ENCODE measurements at regions not wholly inside any gene's neighbourhood (a gene's known extent, or its start where the extent isn't known, plus 50 kb on each side); places are given as distances from the start of the nearest gene placed in this dataset.

DNA sequence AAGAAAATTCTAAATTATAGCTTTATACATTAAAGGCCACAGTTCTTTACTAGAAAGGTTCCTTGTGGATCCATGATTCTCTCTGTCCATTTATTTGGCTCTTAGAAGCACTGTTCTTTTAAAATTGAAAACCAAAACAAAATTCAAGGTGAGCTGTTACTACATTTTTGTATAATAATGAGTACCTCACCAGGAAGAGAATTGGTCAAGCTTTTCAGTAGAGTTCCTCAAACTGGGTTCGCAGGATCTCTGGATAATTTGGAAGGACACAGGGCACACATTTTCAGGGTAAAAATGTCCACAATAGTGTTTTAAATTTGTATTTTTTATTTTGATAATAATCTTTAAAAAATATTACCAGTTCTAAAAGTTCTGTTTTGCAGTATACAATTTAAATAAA, 93.0 kb downstream of the PPP1R3A start:
- no peak for DNase-seq (ENCODE audit: low read depth in 3 of 3)

DNA sequence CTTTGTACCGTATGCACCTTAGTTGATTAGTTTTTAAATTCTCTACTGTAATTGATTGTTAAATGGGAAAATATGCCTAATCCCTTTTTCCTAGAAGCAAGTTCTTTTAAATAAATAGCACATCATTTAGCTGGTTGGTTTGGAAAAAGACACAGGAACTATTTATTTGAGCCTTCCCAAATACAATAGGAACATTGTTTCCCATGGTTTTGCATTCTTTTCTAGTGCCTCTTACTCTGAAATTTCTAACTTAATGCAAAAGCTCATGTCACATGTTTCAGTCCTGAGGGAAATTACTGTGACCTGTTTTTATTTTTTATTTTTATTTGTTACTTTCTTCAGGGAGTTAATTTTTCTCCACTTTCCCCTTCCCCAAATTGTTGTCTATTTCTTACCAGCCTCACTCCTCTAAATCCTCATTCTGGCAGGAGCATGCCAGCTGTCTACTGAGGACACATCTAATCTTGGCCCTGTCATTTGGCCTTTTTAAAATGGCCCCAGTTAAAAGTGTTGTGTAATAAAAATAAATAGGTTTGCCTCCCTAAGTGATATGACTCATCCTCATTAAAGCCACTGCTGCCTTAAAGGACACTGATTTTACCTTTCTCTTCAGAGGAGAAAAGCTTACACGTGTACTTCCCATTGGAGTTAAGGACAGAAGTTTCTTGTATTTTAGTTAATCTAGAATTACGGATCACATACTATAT, 94.5 kb downstream of the PPP1R3A start:
- no peak for DNase-seq (ENCODE audit: low read depth in 3 of 3)

DNA sequence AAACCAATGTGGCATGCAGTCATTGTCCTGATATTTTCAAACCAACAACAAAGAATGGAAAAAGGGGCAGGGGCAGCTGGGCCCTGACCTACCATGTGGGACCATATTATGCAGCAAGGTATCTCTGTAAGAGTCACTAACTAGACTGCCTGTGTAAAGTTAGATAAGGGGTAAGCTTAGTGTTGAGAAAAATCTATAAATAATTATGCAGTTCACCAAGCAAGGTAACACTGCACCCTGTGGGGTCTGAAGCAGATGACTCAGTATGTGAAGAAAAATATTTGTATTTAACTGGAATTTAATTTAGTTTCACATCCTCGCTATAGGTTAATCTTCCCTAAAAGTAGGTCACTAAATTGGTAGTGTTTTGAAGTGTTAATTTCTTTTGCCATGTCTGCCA, 99.3 kb downstream of the PPP1R3A start:
- DNase-seq (ENCODE audit: low read depth in 3 of 3) = no peak

DNA sequence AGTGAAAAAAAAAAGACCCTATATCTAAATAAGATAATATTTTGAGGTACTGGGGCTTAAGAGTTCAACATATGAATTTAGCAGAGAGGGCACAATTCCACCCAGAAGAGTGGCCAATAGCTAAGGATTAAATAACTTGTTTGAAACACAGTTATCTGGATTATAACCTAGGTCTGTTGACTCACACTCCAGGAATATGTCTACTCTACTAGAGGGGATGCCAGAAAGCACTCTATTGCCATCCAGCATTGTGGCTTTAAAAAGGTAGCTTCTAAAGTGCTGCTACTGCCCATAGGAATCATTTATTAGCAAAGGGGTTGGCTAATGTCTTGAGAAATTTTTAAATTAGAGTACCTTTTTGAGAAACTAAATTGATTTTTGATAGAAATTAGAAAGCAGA, 102.2 kb downstream of the PPP1R3A start:
- no peak for DNase-seq (ENCODE audit: low read depth in 3 of 3)

DNA sequence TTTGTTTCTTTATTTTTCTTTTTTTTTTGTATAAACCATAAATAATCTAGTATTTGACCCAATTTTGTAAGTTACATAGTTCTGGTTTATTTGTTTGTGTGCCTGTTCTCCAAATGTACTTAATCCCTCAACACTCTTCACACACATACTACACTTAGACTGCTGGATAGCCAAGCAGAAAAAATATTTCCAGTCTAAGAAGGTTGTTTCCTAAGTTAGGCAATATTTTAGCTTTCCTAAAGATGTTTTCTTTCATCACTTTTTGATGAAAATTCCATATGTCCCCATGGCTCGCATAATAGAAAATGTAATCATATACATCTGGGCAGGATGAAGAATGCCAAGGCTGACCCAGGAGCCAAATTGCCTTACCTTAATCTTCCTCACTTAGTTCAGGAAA, 105.3 kb downstream of the PPP1R3A start:
- no peak for DNase-seq (ENCODE audit: low read depth in 3 of 3)

DNA sequence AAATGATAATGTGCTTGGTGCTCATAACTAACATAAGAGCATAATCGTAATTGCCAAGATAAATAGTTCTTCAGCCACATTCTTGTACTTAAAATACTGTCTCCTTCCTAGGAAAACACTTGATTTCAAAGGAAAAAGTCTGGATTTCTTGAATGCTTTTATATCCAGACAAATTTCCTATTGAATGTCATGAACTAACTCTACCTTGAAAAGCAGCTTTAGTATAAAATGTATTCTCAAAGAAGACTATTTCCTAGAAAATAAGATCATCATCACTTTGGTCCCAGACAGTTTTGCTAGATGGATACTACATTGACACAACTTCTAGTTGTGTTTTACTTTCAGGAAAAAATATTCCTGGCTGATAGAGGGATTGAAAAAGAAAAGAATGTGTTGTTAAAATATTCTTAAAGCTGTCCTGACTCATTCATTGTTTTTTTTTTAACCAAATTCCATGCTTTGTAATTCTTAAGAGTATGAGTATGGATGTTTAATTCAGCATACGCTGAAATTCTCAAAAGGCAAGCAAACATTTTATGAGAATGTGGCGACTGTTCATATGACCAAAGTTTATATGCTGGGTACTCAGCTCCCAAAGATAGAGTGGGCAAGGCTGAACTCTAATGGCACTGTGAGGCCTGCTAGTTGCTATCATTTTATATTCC, 106.1 kb downstream of the PPP1R3A start:
- no peak for DNase-seq (ENCODE audit: low read depth in 3 of 3)

DNA sequence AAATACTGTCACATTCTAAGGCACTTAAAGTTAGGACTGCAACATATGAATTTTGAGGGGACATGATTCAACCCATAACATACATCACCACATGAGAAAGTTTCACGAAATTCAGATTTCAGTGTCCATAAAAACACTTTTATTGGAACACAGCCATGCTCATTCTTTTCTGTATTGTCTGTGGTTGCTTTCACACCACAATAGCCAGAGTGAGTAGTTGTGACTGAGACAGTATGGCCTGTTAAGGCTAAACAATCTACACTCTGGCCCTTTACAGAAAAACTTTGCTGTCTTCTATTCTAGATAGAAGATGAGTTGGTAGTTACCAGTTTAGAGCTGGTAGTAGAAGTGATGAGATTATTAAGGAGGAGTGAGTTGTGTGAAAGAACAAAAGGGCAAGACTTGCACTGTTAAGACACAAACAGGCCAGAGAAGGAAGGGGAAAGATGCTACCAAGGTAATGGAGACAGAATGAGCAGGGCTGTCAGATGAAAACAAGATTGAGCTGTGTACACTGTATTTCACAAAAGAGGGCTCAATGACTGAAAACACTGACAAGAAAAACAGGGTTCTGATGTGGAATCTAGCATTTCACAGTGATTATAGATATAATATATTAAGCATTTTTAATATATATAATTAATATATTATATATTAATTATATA, 108.6 kb downstream of the PPP1R3A start:
- no peak for DNase-seq (ENCODE audit: low read depth in 3 of 3)

DNA sequence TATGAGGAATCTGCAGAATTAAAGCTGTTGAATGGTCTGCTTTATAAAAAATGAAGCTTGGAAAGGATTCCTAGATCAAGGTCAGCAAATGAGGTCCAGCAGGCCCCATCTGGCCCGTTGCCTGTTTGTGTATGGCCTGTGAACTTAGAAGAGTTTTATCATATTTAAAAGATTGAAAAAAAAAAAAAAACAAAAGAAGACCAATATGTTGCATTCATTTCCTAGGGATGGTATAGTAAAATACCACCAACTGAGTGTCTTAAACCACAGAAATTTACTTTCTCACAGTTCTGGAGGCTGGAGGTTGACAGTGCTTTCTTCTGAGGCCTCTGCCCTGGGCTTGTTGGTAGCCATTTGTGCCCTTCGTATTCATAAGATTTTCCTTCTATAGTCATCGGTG, 109.2 kb downstream of the PPP1R3A start:
- DNase-seq (ENCODE audit: low read depth in 3 of 3) = no peak

DNA sequence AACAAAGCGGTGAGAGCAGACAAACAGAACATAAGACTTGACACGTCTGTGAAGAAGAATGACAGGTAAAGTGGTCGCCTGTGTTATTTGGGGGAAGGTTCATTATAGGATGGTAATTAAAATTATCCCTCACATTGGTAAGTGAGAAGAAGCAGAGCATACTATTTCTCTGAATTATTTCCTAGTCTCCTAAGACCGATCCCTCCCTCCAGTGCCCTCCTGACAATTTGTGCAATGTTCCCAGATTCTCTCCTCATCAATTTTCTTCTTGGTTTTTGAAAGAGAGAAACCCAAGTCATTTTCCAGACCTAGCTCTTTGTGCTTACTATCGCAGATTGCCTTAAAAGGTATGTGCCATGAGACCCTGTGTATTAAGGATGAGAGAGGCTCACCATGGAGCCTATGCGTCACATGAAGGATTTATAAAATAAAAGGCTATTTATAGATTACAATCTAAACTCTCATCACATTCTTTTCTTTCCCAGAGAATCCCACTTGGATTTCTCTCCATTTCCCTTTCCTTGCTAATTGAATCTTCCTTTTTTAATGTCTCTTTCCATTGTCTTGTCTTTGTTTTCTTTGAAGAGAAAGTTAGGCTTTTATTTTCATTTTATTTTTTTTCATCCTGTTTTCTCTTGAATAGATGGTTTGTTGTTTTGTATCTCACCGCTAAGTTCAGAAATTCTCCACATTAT, 112.0 kb downstream of the PPP1R3A start:
- no peak for DNase-seq (ENCODE audit: low read depth in 3 of 3)

DNA sequence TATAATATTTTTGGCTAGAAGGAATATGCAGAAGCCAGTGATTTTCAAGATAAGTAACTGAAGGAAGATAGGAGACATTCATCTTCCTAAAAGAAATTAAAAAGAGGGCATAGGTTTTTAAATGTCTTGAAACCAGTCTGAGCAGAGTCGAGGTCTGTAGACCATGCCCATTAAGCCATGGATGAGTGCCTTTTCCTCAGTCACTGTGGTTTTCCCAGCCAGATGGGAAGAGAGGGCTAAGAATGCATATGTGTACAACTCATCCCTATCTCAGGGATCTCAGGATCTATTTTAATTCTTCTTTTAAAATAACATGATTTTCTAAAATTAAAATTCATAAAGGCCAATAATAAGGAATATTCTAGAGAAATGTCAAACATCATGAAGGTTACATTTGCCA, 112.8 kb downstream of the PPP1R3A start:
- DNase-seq (ENCODE audit: low read depth in 3 of 3) = no peak

DNA sequence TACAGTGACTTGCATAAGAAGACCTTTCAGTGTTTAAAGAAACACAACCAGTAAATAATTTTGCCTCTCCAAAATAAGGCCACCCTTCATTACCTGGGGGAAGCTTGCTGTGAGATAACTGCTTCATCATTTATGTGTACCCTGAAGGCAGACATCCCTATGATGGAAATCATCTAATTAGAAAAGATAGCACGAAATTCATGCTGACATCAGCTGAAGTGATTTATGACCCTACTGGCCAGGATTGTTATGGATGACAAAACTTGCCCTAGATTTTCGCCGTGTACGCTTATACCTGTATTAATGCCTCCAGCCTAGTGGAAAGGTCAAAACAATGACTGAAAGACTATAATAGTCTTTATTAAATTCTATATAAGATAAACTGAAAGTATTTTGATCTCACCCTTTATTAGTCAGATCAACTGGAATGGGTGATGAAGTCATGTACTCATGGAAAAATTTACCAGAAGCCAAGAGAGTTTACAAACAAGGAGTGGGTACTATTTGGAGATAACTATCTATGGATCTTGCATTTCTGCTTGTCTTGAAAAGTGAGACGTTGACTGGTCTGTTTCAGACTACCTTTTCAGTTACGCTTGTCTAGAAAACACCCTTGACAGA, 114.2 kb downstream of the PPP1R3A start:
- no peak for DNase-seq (ENCODE audit: low read depth in 3 of 3)

DNA sequence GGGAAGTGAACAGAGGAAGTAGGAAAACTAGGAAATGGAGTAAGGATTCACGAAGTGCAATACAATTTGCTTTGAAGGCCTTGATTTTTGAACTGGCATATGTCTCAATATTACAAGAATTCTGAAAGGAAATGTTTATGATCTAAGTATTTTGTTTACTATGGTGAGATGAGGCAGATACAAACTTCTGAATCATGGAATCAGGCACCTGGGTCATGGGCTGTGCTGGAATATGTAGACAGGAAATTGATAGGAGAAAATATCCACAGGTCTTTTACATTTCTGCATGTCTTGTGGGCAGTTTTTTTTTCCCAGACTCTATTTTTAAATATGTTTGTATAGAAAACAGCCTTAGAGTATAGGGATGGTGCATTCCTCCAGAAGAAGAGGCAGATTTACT, 117.1 kb downstream of the PPP1R3A start:
- DNase-seq (ENCODE audit: low read depth in 3 of 3) = no peak

DNA sequence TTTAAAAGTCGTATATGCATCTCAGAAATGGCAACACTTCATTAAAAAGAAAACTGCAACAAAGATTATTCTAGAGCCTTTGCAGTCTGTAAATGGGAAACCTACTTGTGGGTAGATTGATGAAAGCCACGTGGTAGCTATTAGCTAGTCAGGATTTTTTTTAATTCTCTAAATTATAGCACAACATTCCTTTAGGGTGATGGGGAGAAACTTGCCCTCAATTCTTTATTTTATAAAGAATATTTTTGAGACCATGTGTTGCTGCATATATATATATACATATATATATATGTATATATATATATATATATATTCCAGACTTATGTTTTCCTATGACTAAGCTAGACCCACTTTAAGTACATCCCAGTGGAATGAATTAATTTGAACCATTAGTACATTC, 118.0 kb downstream of the PPP1R3A start:
- DNase-seq (ENCODE audit: low read depth in 3 of 3) = no peak

DNA sequence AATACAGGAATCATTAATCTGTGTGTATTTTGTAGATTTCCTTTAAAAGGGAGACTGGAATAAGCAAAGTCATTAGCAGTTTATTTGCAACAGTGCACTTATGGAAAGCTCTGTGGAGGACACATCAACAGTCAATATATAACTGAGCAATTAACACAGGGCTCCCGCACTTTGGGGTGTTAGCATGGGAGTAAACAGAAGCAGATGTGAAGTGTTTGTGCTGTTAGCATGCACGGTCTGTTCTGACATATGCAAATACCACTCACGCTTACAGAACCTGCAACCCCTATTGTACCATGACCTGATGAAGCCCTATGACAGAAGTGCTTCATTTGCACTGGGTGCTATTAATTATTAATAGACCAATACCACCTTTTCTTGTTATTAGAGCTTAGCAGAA, 118.9 kb downstream of the PPP1R3A start:
- DNase-seq (ENCODE audit: low read depth in 3 of 3) = no peak

DNA sequence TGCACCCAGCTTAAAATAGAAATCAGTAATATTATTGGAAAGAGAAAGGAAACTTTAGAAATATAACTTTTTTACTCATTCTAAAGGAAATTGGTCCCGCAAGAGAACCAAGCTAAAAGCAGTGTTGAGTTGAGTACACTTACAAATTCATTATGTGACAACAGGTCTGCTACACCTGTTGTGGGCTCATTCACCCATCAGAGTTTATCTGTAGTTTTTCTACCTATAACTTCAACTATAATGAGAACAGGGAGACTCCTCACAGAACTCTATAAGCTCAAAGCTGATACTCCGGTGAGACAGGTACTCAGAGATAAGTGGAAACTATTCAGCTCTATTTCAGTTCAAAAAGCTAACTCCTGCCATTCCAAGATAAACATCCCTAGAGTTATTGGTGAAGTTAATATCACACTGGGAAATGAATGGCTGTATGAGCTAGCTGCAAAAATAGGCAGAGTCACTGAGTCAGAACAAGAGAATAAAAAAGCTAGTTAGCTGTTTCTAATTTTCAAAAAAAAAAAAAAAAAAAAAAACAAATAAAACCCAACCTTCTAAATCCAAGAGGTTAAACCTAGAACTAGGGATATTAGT, 121.3 kb downstream of the PPP1R3A start:
- no peak for DNase-seq (ENCODE audit: low read depth in 3 of 3)

DNA sequence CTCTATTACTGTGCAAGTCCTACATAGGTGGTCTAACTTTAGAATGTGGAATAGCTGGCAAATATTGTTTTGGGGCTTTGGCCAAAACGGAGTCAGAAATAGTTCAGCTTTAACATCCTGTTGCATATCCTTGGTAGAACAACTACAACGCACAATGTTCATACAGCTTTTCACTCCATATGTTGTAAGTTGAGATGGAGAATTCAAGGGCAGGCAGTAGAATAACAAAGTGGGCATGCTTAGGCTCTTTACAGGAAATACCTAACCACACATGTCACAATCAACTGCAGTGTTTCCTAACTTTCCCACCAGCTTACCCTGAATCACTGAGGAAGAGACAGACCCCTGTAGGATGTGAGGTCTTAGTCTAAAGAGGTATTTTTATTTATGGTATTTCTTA, 122.3 kb downstream of the PPP1R3A start:
- DNase-seq (ENCODE audit: low read depth in 3 of 3) = no peak

DNA sequence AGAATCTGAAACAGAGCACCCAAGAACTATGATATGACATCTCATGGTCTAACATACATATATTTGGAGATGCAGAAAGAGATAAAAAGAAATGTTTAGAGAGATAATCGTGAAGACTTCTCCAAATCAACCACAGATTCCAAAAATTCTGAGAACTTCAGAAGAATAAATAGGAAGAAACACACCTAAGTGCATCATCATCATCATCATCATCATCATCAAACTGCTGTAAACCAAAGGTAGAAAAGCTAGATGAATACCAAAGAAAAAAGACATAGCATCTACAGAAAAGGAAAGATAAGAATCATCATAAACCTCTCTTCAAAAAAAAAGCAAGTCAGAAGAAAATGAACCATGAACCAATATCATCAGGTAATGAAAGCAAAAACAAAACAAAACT, 124.2 kb downstream of the PPP1R3A start:
- no peak for DNase-seq (ENCODE audit: low read depth in 3 of 3)

DNA sequence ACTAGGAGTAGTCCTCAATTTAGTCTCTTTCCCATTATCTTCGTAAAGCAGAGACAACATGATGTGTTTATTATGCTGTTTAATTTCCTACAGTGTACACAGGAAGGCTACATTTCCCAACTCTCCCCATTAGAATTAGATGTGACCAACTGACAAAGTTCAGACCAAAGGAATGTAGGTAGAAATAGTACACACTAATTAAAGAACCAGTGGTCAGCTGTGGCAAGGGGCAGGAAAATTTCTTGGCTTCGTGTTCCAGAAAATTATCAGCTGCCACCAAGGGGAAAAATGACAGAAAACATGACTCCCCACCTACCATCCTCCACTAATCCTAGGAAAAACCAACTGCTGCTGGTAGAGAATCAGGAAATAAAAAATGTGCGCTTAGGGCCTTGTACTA, 125.6 kb downstream of the PPP1R3A start:
- DNase-seq (ENCODE audit: low read depth in 3 of 3) = no peak

DNA sequence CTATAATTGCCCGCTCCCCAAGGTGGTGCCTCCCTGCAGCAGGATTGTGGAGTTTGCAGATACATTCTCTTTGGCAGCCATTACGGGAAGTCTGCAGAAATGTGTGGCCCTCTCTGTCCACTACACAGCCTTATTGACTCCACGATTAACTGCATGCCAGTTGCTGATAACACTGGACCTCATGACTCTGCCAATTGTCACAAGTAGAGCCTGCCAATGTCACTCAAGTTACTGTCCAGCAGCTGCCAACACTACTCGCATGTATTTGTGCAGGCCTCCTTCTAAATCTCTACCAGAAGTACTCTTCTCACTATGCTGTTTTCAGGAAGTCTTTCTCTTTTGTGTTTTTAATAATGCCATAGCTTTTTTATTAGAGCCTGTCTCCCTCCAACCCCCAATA, 128.8 kb downstream of the PPP1R3A start:
- no peak for DNase-seq (ENCODE audit: low read depth in 3 of 3)

DNA sequence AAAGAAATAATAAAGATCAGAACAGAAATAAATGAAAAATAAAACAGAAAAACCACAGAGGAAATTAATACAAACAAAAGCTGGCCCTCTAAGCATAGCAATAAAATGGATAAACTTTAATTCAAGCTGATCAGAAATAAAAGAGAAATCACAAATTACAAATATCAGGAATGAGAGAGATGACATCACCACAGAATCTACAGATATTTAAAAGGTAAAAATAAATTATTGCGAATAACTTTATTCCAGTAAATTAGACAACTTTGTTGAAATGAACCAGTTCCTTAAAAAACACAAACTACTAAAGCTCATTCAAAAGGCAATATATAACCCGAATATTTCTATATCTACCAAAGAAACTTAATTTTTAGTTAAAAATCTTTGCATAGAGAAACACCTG, 131.7 kb downstream of the PPP1R3A start:
- no peak for DNase-seq (ENCODE audit: low read depth in 3 of 3)

DNA sequence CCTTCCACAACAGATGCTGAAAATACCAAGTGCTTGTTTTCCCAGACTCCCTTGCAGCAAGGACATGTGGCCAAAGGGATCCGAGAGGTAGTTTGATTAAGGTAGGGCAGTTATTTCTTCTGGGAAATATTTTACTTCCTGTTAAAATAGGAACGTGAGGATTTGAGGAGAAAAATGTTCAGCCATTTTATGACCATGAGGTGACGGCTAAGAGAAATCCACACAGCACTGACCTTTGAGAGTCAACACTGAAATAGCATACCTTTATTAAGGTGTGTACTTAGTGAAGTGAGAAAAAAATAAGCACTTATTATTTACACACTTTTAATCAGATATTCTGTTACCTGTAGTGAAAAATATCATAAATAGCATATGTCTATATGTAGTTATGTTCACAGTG, 133.9 kb downstream of the PPP1R3A start:
- no peak for DNase-seq (ENCODE audit: low read depth in 3 of 3)

DNA sequence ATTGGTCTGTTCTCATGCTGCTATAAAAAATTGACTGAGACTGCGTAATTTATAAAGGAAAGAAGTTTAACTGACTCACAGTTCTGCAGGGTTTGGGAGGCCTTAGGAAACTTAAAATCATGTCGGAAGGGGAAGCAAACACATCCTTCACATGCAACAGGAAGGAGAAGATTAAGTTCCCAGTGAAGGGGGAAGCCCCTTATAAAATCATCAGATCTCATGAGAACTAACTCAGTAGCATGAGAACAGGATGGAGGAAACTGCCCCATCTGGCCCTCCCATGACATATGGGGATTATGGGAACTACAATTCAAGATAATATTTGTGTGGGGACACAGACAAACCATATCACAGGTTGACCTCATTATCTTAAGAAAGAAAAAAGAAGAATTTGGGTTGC, 134.5 kb downstream of the PPP1R3A start:
- DNase-seq (ENCODE audit: low read depth in 3 of 3) = no peak
